ENCODE measurements at regions not wholly inside any gene's neighbourhood (a gene's known extent, or its start where the extent isn't known, plus 50 kb on each side); places are given as distances from the start of the nearest gene placed in this dataset.

- TF ChIP-seq CTCF (IDR thresholded peaks at IDR 0.05) = no peak
- TF ChIP-seq POLR2A (IDR thresholded peaks at IDR 0.05) = no peak
Measured at GRCh38 chr6:45815466-45816125, 200.1 kb downstream of the CLIC5 start.
